ENCODE measurements at regions not wholly inside any gene's neighbourhood (a gene's known extent, or its start where the extent isn't known, plus 50 kb on each side); places are given as distances from the start of the nearest gene placed in this dataset.

DNA sequence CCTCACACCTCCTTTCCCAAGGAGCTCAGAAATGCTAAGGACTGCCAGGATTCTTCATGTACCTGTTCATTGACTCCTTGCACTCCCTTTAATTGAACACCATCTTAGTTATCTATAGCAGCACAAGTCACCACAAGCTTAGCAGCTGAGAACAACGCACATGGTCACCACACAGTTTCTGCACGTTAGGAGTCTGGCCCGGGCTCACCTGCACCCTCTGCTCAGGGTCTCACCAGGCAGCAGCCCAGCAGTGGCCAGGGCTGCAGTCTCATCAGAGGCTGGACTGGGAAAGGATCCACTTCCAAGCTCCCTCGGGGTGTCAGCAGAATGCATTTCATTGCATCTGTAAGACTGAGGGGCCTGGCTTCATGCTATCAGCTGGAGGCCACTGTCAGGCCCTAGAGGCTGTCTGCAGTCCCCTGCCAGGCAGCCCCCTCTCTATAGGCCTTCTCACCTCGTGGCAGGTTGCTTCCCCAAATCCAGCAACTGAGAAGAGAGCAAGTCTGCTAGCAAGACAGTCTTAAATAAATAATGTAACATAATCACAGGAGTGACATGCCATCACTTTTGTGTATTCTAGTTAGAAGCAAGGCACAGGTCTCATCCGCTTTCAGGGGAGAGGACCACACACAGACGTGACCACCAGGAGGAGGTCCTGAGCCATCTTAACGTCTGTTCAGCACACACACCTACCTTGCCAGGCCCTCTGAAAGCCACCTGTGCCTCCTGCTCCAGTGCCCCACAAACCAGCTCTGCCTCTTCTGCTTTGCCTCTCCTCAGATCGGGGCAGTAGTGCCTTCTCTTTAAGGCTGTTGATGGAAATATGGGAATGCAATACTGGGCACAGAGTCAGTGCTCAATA is 165.2 kb upstream of the CST7 start:
- no peak for TF ChIP-seq EP300 (IDR thresholded peaks at IDR 0.05)
- TF ChIP-seq, protein P1, sequence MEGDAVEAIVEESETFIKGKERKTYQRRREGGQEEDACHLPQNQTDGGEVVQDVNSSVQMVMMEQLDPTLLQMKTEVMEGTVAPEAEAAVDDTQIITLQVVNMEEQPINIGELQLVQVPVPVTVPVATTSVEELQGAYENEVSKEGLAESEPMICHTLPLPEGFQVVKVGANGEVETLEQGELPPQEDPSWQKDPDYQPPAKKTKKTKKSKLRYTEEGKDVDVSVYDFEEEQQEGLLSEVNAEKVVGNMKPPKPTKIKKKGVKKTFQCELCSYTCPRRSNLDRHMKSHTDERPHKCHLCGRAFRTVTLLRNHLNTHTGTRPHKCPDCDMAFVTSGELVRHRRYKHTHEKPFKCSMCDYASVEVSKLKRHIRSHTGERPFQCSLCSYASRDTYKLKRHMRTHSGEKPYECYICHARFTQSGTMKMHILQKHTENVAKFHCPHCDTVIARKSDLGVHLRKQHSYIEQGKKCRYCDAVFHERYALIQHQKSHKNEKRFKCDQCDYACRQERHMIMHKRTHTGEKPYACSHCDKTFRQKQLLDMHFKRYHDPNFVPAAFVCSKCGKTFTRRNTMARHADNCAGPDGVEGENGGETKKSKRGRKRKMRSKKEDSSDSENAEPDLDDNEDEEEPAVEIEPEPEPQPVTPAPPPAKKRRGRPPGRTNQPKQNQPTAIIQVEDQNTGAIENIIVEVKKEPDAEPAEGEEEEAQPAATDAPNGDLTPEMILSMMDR (IDR thresholded peaks at IDR 0.05), result no peak

Data from ovary (tissue), 3 donors.